IMR-90 (cell line): ENCODE measurements at regions not wholly inside any gene's neighbourhood (a gene's known extent, or its start where the extent isn't known, plus 50 kb on each side); places are given as distances from the start of the nearest gene placed in this dataset.

Experiments
- ATAC-seq: fragments of 200-7000 bp; cut with Tn5 transposase; 2 replicates; pipeline ENCODE4 v1.9.1; 2020; ENCODE audit warnings: low read depth, mild to moderate bottlenecking, moderate library complexity
- BruUV-seq: library from RNA; stranded (reverse); fragments of 400-500 nt; replicated peaks from 2 replicates; lab custom pipeline; 2021; lab: Mats Ljungman, UMichigan
- CTCF ChIA-PET: fragments of 300-600 bp; formaldehyde crosslinking; extraction: SDS; loops from one replicate; lab custom pipeline; 2021; ENCODE audit warnings: antibody characterized with exemption; lab: Yijun Ruan, JAX
- POLR2A ChIA-PET: fragments of 300-600 bp; sonication (Branson Sonifier 250); formaldehyde crosslinking; loops from one replicate; lab custom pipeline; 2022; ENCODE audit warnings: antibody characterized with exemption; ENCODE audit not compliant: unreplicated experiment; lab: Charles Lee
- DNase-seq: peaks from one replicate; pipeline ENCODE4 v3.0.0; 2013
- H2AFZ ChIP-seq: replicated peaks from 2 replicates; pipeline ENCODE3; 2013; ENCODE audit warnings: low read length, mild to moderate bottlenecking; ENCODE audit not compliant: poor library complexity
- H2AK5ac ChIP-seq: 2 replicates; pipeline ENCODE4 v1.6.1; 2013; ENCODE audit warnings: low read depth, low read length, inconsistent platforms
- H2AK9ac ChIP-seq: replicated peaks from 2 replicates; pipeline ENCODE3; 2013; ENCODE audit warnings: mild to moderate bottlenecking, low read depth, low read length, moderate library complexity; ENCODE audit not compliant: poor library complexity
- H2BK120ac ChIP-seq: 2 replicates; pipeline ENCODE4 v1.6.1; 2013; ENCODE audit warnings: low read depth, low read length, inconsistent platforms
- H2BK15ac ChIP-seq: 3 replicates; pipeline ENCODE4 v1.6.1; 2013; ENCODE audit warnings: low read depth, low read length, inconsistent platforms
- H2BK20ac ChIP-seq: 2 replicates; pipeline ENCODE4 v1.6.1; 2013; ENCODE audit warnings: low read depth, mild to moderate bottlenecking, inconsistent platforms, low read length, moderate library complexity
- H2BK5ac ChIP-seq: 2 replicates; pipeline ENCODE4 v1.6.1; 2013; ENCODE audit warnings: mild to moderate bottlenecking, low read depth, low read length, inconsistent platforms; ENCODE audit not compliant: poor library complexity, severe bottlenecking
- H3K14ac ChIP-seq: replicated peaks from 2 replicates; pipeline ENCODE4 v1.6.1; 2013; ENCODE audit warnings: low read depth, low read length, inconsistent platforms
- H3K18ac ChIP-seq: 2 replicates; pipeline ENCODE4 v1.6.1; 2013; ENCODE audit warnings: low read depth, low read length, control low read depth
- H3K23ac ChIP-seq: 2 replicates; pipeline ENCODE4 v1.6.1; 2013; ENCODE audit warnings: low read depth, low read length, inconsistent platforms
- H3K27ac ChIP-seq: 2 replicates; pipeline ENCODE4 v1.5.1; 2013; ENCODE audit warnings: mild to moderate bottlenecking, control low read depth, low read length; ENCODE audit not compliant: insufficient read depth
- H3K27me3 ChIP-seq: 2 replicates; pipeline ENCODE4 v1.6.1; 2013; ENCODE audit warnings: low read length; ENCODE audit not compliant: control insufficient read depth, insufficient read depth
- H3K36me3 ChIP-seq: 2 replicates; pipeline ENCODE4 v1.6.1; 2013; ENCODE audit warnings: low read length, mixed read lengths; ENCODE audit not compliant: control insufficient read depth, insufficient read depth
- H3K4ac ChIP-seq: 2 replicates; pipeline ENCODE4 v1.6.1; 2013; ENCODE audit warnings: low read depth, low read length, inconsistent platforms
- H3K4me1 ChIP-seq: 2 replicates; pipeline ENCODE4 v1.6.1; 2013; ENCODE audit warnings: low read length, mixed read lengths; ENCODE audit not compliant: control insufficient read depth, insufficient read depth
- H3K4me2 ChIP-seq: 2 replicates; pipeline ENCODE4 v1.6.1; 2013; ENCODE audit warnings: low read depth, mild to moderate bottlenecking, control low read depth, low read length, moderate library complexity
- H3K4me3 ChIP-seq: 2 replicates; pipeline ENCODE4 v1.5.1; 2013; ENCODE audit warnings: low read depth, mild to moderate bottlenecking, control low read depth, low read length, moderate library complexity; ENCODE audit not compliant: insufficient read depth
- H3K56ac ChIP-seq: 2 replicates; pipeline ENCODE4 v1.6.1; 2013; ENCODE audit warnings: low read length, inconsistent platforms; ENCODE audit not compliant: insufficient read depth; ENCODE audit errors: extremely low read depth
- H3K79me1 ChIP-seq, 2 experiments: 2 replicates each; pipeline ENCODE4 v1.6.1; 2013; ENCODE audit warnings: low read length in 2 of 2, inconsistent platforms in 1 of 2, low read depth in 1 of 2
- H3K9ac ChIP-seq: 2 replicates; pipeline ENCODE4 v1.6.1; 2013; ENCODE audit warnings: low read depth, low read length, control low read depth
- H3K9me1 ChIP-seq: 2 replicates; pipeline ENCODE4 v1.6.1; 2013; ENCODE audit warnings: low read length, inconsistent platforms; ENCODE audit not compliant: insufficient read depth
- H3K9me3 ChIP-seq: 2 replicates; pipeline ENCODE4 v1.6.1; 2013; ENCODE audit warnings: low read length; ENCODE audit not compliant: control insufficient read depth, insufficient read depth
- H4K20me1 ChIP-seq: 2 replicates; pipeline ENCODE4 v1.6.1; 2013; ENCODE audit warnings: low read length, inconsistent platforms; ENCODE audit not compliant: insufficient read depth
- H4K5ac ChIP-seq: 2 replicates; pipeline ENCODE4 v1.6.1; 2013; ENCODE audit warnings: mild to moderate bottlenecking, low read depth, low read length, control low read depth
- H4K8ac ChIP-seq, 2 experiments: 2 replicates each; pipeline ENCODE4 v1.6.1; 2013; ENCODE audit warnings: low read depth in 2 of 2, low read length in 2 of 2, control low read depth in 1 of 2, inconsistent platforms in 1 of 2
- H4K91ac ChIP-seq: 2 replicates; pipeline ENCODE4 v1.6.1; 2013; ENCODE audit warnings: low read depth, low read length, inconsistent platforms; ENCODE audit not compliant: insufficient read depth
- WGBS, 2 experiments: methylation state at CpG; one replicate each; pipeline versions ENCODE4 v1.1.5 to v1.1.7; 2013; ENCODE audit warnings: missing lambda C conversion rate in 2 of 2; ENCODE audit not compliant: insufficient read length in 1 of 2; ENCODE audit errors: extremely low coverage in 2 of 2; 5-methylcytosine and 5-hydroxymethylcytosine counted together
- dilution Hi-C: fragments of 300-500 bp; cut with HindIII; formaldehyde crosslinking; loops from one replicate; pipeline ENCODE4 v1.14.3; 2018; ENCODE audit warnings: low sequenced_read_pairs; ENCODE audit not compliant: unreplicated experiment
- in situ Hi-C: fragments of 300-500 bp; cut with MboI; formaldehyde crosslinking; loops from 3 replicates; pipeline ENCODE4 v1.14.3; 2019; ENCODE audit warnings: low sequenced_read_pairs, inconsistent platforms, mixed read lengths
- intact Hi-C: fragments of 100-400 bp; cut with micrococcal nuclease; formaldehyde crosslinking; loops from 2 replicates; pipeline ENCODE4 v1.10.0; 2022
- TF ChIP-seq, protein P1 (sequence below): fragments of 150-350 bp; IDR thresholded peaks from 2 replicates; pipeline ENCODE4 v1.6.1; 2016; ENCODE audit warnings: low read depth, mild to moderate bottlenecking, low read length, moderate library complexity, borderline replicate concordance

DNA sequence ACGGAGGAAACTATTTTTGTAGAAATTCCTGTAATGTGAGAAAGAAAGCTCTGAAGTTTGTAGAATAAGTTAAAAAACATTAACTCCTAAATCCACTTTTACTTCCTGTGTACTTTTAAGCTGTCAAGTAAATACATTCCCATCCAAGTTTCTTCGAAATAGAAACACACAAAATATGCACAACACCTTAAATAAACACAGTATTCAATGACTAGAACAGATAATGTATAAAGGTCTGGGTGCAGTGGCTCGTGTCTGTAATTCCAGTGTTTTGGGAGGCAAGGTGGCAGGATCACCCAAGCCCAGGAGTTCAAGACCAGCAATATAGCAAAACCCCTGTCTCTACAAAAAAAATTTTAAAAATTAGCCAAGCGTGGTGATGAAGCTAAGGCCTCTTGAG, 121.9 kb upstream of the ODAD2 start:
- no TSS peak for BruUV-seq
- intact Hi-C loops = no loop called here
- dilution Hi-C loops = no loop called here
- Histone ChIP-seq H2AK5ac (no peak overlapping the region), H3K23ac (no peak overlapping the region), H3K4ac (no peak overlapping the region), H2BK15ac (no peak overlapping the region), H3K27me3 (no peaks in the 10 kb centered on the region), H3K14ac (no peak overlapping the region; the same call in 1 of the 2 replicates), H3K27ac (no peak overlapping the region), H4K91ac (no peak overlapping the region), H2AFZ (no peak overlapping the region), H4K5ac (no peak overlapping the region), H4K20me1 (no peaks in the 10 kb centered on the region), H2AK9ac (no peak overlapping the region), H3K4me2 (no peak overlapping the region), H3K9ac (no peak overlapping the region), H3K79me1 (no peaks in the 10 kb centered on the region), H3K4me1 (peaks cover 2% of the 10 kb centered on the region; the same call in 1 of the 2 replicates), H2BK5ac (no peak overlapping the region), H2BK120ac (no peak overlapping the region), H3K9me1 (no peaks in the 10 kb centered on the region), H3K36me3 (no peaks in the 10 kb centered on the region), H3K18ac (no peak overlapping the region), H3K56ac (no peak overlapping the region), H3K9me3 (no peaks in the 10 kb centered on the region), H3K4me3 (no peak overlapping the region), H2BK20ac (no peak overlapping the region), H4K8ac (no peak overlapping the region)
- in situ Hi-C loops = no loop called here
- TF ChIP-seq, protein P1, sequence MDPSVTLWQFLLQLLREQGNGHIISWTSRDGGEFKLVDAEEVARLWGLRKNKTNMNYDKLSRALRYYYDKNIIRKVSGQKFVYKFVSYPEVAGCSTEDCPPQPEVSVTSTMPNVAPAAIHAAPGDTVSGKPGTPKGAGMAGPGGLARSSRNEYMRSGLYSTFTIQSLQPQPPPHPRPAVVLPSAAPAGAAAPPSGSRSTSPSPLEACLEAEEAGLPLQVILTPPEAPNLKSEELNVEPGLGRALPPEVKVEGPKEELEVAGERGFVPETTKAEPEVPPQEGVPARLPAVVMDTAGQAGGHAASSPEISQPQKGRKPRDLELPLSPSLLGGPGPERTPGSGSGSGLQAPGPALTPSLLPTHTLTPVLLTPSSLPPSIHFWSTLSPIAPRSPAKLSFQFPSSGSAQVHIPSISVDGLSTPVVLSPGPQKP = no peak
- ATAC-seq (no peak), DNase-seq (no peak)
- no CpG with 5 or more reads among the region's 4 CpGs for WGBS, 2 experiments
- ChIA-PET POLR2A (interaction anchor here (0.7 kb wide), 1 partner anchor 1112 kb away, joined by 3 read pairs; no protein-coding TSS in a partner anchor), CTCF (no interaction called here)
